ENCODE measurements at regions not wholly inside any gene's neighbourhood (a gene's known extent, or its start where the extent isn't known, plus 50 kb on each side); places are given as distances from the start of the nearest gene placed in this dataset.

DNA sequence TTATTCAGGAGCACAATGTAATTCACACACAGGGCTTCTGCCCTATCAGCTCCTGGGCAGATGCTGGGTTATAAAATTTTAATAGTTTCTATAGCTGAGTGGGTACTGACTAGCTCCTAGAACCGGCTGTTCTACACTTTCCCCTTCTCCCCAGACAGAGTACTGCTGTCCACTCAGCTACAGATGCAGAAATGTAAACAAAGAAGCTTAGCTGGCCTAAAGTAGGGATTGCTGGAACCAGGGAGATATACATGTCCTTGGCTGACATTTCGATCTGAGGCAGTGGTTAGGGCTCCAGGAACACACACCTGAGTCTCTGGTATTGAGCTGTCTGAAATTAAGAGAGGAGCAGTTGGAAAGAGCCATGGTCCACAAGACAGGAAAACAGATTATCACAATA lies 211.5 kb upstream of the USP24 start:
- TF ChIP-seq HOXA7 (CRISPR knock-in tag; IDR thresholded peaks at IDR 0.05): no peak
- TF ChIP-seq KDM5A (IDR thresholded peaks at IDR 0.05): no peak
- TF ChIP-seq TP53 (CRISPR knock-in tag; IDR thresholded peaks at IDR 0.05): no peak
- TF ChIP-seq, protein P1, sequence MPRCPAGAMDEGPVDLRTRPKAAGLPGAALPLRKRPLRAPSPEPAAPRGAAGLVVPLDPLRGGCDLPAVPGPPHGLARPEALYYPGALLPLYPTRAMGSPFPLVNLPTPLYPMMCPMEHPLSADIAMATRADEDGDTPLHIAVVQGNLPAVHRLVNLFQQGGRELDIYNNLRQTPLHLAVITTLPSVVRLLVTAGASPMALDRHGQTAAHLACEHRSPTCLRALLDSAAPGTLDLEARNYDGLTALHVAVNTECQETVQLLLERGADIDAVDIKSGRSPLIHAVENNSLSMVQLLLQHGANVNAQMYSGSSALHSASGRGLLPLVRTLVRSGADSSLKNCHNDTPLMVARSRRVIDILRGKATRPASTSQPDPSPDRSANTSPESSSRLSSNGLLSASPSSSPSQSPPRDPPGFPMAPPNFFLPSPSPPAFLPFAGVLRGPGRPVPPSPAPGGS (IDR thresholded peaks at IDR 0.05): no peak
